Embryonic facial prominence (tissue), 1 donor: ENCODE measurements at regions not wholly inside any gene's neighbourhood (a gene's known extent, or its start where the extent isn't known, plus 50 kb on each side); places are given as distances from the start of the nearest gene placed in this dataset.
A peak's percentile ranks its signal among the peaks of the same experiment; 100 is the strongest.

Experiments used
- DNase-seq: peaks from one replicate; pipeline ENCODE4 v3.0.0-alpha.2; 2016; ENCODE audit errors: extremely low spot score

GRCh38 chrX:40278340-40279090 lies 180.8 kb upstream of the BCOR start:
- DNase-seq = no peak

DNA sequence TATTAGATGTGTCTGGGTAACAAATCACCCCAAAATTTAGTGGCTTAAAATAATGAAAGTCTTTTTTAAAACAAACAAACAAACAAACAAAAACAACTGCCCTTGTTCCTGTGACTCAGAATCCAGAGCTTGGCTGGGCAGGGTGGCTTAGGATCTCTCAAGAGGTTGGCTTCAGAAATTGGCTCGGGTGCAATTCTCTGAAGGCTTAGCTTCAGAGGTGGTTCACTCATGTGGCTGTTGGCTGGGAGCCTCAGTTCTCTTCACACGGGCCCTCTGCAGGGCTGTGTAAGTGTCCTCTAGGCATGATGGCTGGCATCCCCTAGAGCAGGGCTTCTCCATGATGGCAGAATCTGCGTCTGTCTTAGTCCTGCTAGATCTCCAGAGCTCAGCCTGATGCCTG lies 179.9 kb upstream of the BCOR start:
- DNase-seq = no peak

GRCh38 chrX:40273356-40274050 lies 175.7 kb upstream of the BCOR start:
- no peak for DNase-seq

GRCh38 chrX:40272776-40273175 lies 175.0 kb upstream of the BCOR start:
- DNase-seq = no peak

DNA sequence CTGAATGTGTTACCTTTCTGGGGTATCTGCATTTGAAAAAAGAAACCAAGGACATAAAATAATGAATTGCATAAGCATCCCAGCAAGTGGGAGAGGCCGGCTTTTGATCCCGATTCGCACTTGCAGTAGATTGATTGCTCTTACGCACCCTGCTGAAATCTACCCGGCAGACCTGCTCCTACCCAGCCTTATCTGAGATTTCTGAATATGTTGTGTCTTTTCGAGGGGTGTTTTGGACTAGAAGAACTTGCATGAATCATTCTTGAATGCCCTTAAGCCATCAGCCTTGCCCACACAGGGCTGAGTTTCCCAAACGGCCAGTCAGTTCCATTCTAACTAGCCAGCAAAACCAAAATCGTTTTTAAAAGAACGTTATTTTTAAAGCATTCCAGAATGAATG lies 174.4 kb upstream of the BCOR start:
- DNase-seq = no peak

DNA sequence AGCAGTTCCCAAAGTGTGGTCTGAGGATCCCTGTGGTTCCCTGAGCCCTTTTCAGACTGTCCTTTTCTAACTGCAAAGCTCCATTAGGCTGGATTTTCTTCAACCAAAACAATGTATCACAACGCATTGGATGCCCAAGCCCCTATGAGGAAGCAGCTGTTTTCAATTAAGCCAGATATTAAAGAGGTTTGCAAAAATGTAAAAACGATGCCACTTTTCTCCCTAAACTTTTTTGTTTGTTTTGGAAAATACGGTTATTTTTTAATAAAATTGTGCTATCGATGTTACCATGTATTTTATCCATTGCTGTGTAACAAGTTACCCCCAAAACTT lies 170.4 kb upstream of the BCOR start:
- no peak for DNase-seq

GRCh38 chrX:40267334-40268187 lies 169.8 kb upstream of the BCOR start:
- no peak for DNase-seq

GRCh38 chrX:40266490-40267333 lies 169.0 kb upstream of the BCOR start:
- DNase-seq = peak; percentile 42

GRCh38 chrX:40265936-40266335 lies 168.2 kb upstream of the BCOR start:
- no peak for DNase-seq

- no peak for DNase-seq
Observed at GRCh38 chrX:40263014-40263560, 165.3 kb upstream of the BCOR start.

DNA sequence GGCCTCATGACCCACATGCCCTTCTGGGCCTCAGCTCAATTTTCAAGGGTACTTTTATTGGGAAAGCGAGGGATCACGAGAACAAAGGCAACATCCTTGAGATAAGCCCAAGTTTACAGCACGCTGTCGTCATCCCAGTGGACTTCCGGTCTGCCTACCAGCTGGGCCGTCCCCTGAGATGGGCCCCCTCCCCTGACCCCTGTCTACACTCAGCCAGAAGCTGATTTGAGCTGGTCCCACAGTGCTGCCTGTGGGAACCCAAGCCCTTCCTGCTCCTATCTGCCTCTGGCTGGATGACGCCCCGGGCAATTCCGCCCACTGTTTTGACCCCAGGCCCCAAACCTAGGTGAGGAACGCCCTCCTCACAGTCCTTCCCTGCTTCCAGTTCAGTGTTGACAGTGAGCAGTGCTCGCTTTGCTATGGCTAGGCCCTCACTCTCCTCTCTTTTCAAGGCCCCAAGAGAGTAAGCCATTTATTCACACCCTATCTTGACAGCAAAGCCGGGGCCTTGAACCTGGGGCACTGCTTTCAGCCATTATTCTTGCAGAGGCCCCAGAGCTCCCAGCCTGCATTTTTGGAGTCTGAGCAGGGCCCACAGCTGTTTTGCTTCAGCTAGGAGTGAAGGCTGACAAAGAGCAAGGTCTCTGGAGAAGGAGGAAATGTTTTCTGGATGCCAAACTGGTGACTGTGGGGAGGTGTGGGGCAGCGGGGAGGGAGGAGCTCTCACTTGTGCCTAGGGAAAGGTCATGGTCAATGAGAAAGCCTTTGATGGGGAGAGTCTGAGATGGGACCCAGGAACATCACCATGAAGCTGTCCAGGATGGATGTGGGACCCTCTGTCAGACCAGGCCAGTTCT lies 164.6 kb upstream of the BCOR start:
- DNase-seq = no peak

- no peak for DNase-seq
Observed at GRCh38 chrX:40261833-40262156, 164.0 kb upstream of the BCOR start.

DNA sequence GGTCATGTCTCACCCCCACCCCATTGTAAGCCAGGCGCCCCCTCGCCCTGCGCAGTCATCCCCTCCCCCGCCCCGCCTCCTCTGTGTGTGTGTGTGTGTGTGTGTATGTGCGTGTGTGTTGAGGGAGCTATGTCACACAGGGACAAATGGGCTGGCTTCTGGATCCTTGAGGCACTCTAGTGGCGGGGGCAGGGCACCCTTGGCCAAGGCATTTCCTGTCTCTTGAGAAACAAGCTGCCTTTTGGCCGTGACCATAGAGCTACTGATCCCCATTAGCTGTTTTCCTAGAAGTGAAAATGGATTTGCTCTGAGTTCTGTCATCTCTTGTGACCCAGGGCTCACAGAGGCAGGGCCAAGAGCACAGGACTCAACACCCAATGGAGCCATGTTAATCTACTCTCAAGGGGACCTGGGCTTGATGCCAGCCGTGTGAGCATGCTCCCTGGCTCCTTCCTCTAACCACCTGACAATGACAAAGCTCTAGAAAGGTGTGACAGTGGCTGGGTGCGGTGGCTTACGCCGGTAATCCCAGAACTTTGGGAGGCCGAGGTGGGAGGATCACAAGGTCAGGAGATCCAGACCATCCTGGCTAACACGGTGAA lies 162.5 kb upstream of the BCOR start:
- no peak for DNase-seq

GRCh38 chrX:40258909-40259308 lies 161.2 kb upstream of the BCOR start:
- no peak for DNase-seq

- DNase-seq = no peak
Observed at GRCh38 chrX:40253771-40254170, 156.0 kb upstream of the BCOR start.

GRCh38 chrX:40249582-40249981 lies 151.8 kb upstream of the BCOR start:
- DNase-seq = no peak

DNA sequence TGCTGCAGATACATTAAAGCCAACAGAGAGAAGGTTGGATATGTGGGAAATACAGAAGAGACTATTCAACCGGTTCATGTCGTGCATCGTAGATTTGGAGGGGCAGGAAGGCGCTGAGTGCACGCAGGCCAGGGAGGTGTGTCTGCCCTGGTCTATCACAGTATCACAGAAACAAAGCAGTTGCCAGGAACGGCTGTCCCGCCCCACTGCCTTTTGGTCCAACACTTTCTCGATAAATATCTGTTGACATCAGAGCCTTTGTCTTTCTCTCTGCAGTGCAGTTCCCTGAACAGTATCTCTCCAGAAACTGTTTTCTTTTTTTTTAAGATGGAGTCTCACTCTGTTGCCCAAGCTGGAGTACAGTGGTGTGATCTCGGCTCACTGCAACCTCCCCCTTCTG lies 151.1 kb upstream of the BCOR start:
- no peak for DNase-seq

- DNase-seq = no peak
Observed at GRCh38 chrX:40247848-40248622, 150.3 kb upstream of the BCOR start.

DNA sequence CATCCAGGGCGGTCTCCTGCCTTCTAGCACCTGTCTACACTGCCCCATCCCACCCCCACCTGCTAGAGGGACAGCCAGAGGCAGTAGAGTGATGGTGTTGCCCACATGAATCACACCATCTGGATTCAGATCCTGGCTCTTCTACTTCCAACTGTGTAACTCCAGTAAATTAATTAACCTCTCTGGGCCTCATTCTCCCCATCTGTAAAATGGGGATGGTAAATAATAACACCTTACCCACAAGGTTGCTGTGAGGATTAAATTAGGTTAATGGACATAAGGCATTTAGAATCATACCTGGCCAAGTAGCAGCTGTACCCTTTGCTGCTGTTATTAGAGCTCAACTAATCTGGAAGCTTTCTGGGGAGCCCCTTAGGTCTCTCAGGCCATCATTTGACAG lies 149.6 kb upstream of the BCOR start:
- no peak for DNase-seq
